ENCODE measurements at regions not wholly inside any gene's neighbourhood (a gene's known extent, or its start where the extent isn't known, plus 50 kb on each side); places are given as distances from the start of the nearest gene placed in this dataset.

- ChIA-PET POLR2A (no interaction called here), CTCF (interaction anchor here (0.6 kb wide), 1 partner anchor 181 kb away, joined by 3 read pairs; no protein-coding TSS in a partner anchor)
- Mint-ChIP-seq H3K36me3 (ENCODE audit: insufficient read depth, unreplicated experiment) (no peaks in the 10 kb centered on the region), H3K4me3 (ENCODE audit: unreplicated experiment) (no peak overlapping the region), H3K27ac (ENCODE audit: low read depth, unreplicated experiment) (no peak overlapping the region), H3K4me1 (ENCODE audit: insufficient read depth, unreplicated experiment) (no peaks in the 10 kb centered on the region), H3K27me3 (ENCODE audit: insufficient read depth, unreplicated experiment) (no peaks in the 10 kb centered on the region), H3K9me3 (ENCODE audit: unreplicated experiment) (peaks cover 37% of the 10 kb centered on the region)
- no peak for DNase-seq (ENCODE audit: unreplicated experiment)
- no TSS peak for BruUV-seq (replicated peaks)
- intact Hi-C loops (cut with micrococcal nuclease): no loop called here
- TF ChIP-seq, protein P1, sequence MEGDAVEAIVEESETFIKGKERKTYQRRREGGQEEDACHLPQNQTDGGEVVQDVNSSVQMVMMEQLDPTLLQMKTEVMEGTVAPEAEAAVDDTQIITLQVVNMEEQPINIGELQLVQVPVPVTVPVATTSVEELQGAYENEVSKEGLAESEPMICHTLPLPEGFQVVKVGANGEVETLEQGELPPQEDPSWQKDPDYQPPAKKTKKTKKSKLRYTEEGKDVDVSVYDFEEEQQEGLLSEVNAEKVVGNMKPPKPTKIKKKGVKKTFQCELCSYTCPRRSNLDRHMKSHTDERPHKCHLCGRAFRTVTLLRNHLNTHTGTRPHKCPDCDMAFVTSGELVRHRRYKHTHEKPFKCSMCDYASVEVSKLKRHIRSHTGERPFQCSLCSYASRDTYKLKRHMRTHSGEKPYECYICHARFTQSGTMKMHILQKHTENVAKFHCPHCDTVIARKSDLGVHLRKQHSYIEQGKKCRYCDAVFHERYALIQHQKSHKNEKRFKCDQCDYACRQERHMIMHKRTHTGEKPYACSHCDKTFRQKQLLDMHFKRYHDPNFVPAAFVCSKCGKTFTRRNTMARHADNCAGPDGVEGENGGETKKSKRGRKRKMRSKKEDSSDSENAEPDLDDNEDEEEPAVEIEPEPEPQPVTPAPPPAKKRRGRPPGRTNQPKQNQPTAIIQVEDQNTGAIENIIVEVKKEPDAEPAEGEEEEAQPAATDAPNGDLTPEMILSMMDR (IDR thresholded peaks at IDR 0.05; ENCODE audit: unreplicated experiment): no peak
These were observed 110.8 kb downstream of the NR4A2 start for GRCh38 chr2:156221703-156222102.

DNA sequence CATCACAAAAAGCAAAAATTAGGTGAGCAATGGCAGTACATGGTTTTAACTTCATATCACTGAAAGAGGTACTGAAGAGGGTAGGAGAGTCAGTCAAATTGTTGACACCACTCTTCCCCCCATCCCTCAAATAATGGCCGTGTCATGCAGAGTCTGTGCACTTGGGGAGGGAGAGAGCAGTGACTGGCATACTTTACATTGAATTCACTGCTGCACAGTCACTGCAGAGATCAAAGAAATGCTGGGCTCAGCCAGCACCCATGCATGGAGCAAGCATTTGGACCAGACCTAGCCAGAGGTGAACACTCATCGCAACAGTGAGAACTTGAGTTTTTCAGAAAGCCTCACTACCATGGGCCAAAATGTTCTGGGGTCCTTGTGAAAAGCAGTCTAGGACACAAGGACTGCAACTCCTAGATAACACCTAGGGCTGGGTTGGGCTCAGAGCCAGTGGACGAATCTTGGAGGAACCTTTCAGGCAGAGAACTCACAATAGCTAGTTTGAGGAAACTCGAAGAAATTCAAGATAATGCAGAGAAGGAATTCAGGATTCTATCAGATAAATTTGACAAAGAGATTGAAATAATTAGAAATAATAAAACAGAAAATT lies 112.9 kb downstream of the NR4A2 start:
- Mint-ChIP-seq H3K9me3 (ENCODE audit: unreplicated experiment) (peaks cover 37% of the 10 kb centered on the region), H3K4me3 (ENCODE audit: unreplicated experiment) (no peak overlapping the region), H3K27me3 (ENCODE audit: insufficient read depth, unreplicated experiment) (no peaks in the 10 kb centered on the region), H3K27ac (ENCODE audit: low read depth, unreplicated experiment) (no peak overlapping the region), H3K36me3 (ENCODE audit: insufficient read depth, unreplicated experiment) (no peaks in the 10 kb centered on the region), H3K4me1 (ENCODE audit: insufficient read depth, unreplicated experiment) (no peaks in the 10 kb centered on the region)
- ChIA-PET CTCF (no interaction called here), POLR2A (no interaction called here)
- intact Hi-C loops (cut with micrococcal nuclease): no loop called here
- DNase-seq (ENCODE audit: unreplicated experiment): no peak
- TF ChIP-seq, protein P1 (IDR thresholded peaks at IDR 0.05; ENCODE audit: unreplicated experiment): no peak
- no TSS peak for BruUV-seq (replicated peaks)

DNA sequence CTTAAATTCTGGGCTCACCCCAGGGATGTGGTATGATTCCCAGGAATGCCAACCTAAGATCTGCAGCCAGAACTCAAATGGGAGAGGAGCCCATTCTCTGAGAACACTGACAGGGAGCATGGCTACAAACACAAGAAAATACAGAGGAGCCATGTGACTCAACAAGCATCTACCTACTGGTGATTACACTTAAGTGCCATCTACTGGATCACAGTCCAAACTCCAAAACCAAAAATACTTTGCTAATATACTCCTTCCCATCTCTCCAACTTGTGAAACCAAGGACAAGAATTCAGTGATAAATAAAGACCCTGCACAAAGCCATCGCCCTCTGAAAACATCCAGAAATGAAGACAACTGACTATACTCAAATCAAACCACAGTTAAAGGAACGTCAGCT lies 116.9 kb downstream of the NR4A2 start:
- no peaks in the 10 kb centered on the region for H3K36me3 Mint-ChIP-seq (ENCODE audit: insufficient read depth, unreplicated experiment)
- POLR2A ChIA-PET: no interaction called here
- intact Hi-C loops (cut with micrococcal nuclease): no loop called here
- no peak for DNase-seq (ENCODE audit: unreplicated experiment)
- no peak overlapping the region for H3K4me3 Mint-ChIP-seq (ENCODE audit: unreplicated experiment)
- H3K9me3 Mint-ChIP-seq (ENCODE audit: unreplicated experiment): peaks cover 8% of the 10 kb centered on the region
- H3K27me3 Mint-ChIP-seq (ENCODE audit: insufficient read depth, unreplicated experiment): no peaks in the 10 kb centered on the region
- TF ChIP-seq, protein P1 (IDR thresholded peaks at IDR 0.05; ENCODE audit: unreplicated experiment): no peak
- no TSS peak for BruUV-seq (replicated peaks)
- H3K27ac Mint-ChIP-seq (ENCODE audit: low read depth, unreplicated experiment): no peak overlapping the region
- no peaks in the 10 kb centered on the region for H3K4me1 Mint-ChIP-seq (ENCODE audit: insufficient read depth, unreplicated experiment)
- CTCF ChIA-PET: interaction anchor here (0.7 to 1.7 kb wide), 3 partner anchors 22 to 839 kb away, joined by 3 to 7 read pairs (median 3); no protein-coding TSS in a partner anchor

GRCh38 chr2:156211318-156211717 lies 121.2 kb downstream of the NR4A2 start:
- Mint-ChIP-seq H3K36me3 (ENCODE audit: insufficient read depth, unreplicated experiment) (no peaks in the 10 kb centered on the region), H3K27ac (ENCODE audit: low read depth, unreplicated experiment) (no peak overlapping the region), H3K9me3 (ENCODE audit: unreplicated experiment) (no peaks in the 10 kb centered on the region), H3K4me3 (ENCODE audit: unreplicated experiment) (no peak overlapping the region), H3K4me1 (ENCODE audit: insufficient read depth, unreplicated experiment) (no peaks in the 10 kb centered on the region), H3K27me3 (ENCODE audit: insufficient read depth, unreplicated experiment) (no peaks in the 10 kb centered on the region)
- intact Hi-C loops (cut with micrococcal nuclease): no loop called here
- TF ChIP-seq, protein P1 (IDR thresholded peaks at IDR 0.05; ENCODE audit: unreplicated experiment): no peak
- no TSS peak for BruUV-seq (replicated peaks)
- CTCF ChIA-PET: interaction anchor here (0.7 to 1.7 kb wide), 2 partner anchors 41 to 141 kb away, joined by 4 read pairs; no protein-coding TSS in a partner anchor
- POLR2A ChIA-PET: no interaction called here
- no peak for DNase-seq (ENCODE audit: unreplicated experiment)

Measured in MCF 10A (cell line).